ENCODE measurements at regions not wholly inside any gene's neighbourhood (a gene's known extent, or its start where the extent isn't known, plus 50 kb on each side); places are given as distances from the start of the nearest gene placed in this dataset.
A peak's percentile ranks its signal among the peaks of the same experiment; 100 is the strongest.

DNA sequence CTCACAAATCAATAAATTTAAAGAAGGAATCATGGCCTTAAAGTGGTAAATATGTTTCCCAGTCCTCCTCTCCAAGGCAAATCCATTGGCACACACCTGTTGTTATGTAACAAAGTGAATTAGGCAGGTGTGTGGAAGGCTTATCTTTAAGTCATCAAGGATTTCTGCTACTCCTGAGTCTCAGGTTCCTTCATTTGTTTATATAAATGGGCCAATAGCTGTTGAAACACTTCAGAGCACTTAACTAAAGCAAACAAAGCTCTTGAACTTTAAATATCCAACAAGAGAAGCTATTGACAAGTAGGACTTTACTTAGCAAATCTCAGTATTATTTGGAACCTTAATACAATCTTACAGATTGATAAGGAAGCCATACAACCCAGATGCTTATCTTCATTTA lies 99.3 kb upstream of the ESRRG start:
- DNase-seq (ENCODE audit: low read depth in 2 of 2) = no peak

DNA sequence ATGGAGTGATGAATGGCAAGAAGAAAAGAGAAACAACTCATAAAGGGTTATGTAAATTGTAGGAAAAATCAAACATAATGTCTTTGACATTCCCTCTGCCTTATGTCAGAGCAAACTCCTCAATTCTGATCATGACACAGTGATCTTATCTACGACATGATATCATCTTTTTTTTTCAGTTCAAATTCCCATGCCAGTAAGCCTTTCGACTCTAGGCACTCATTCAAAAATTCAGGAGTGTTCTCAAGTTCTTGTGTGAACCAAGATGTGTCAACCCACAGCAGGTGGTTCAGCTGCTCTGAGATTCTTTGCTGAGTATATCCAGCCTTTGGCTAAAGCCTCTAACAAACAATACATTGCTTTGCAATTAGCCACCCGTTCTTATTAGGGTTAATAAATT lies 97.1 kb upstream of the ESRRG start:
- DNase-seq (ENCODE audit: low read depth in 2 of 2) = no peak

DNA sequence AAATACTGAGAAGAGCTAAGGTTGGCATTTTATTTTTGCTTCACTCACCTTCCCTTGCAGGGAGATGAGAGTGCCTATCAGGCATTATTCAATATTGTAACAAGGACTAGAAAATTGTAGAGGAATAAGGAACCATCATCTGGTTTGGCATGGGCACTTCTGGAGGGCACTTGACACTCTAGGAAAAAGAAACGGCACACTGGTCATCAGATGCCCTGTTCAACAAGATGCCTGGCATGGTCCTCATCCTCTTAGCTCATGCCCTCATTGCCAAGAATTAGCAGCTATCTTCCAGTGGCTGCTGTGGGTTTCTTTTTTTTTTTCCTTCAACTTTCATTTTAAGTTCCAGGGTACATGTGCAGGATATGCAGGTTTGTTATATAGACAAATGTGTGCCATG lies 95.1 kb upstream of the ESRRG start:
- no peak for DNase-seq (ENCODE audit: low read depth in 2 of 2)

DNA sequence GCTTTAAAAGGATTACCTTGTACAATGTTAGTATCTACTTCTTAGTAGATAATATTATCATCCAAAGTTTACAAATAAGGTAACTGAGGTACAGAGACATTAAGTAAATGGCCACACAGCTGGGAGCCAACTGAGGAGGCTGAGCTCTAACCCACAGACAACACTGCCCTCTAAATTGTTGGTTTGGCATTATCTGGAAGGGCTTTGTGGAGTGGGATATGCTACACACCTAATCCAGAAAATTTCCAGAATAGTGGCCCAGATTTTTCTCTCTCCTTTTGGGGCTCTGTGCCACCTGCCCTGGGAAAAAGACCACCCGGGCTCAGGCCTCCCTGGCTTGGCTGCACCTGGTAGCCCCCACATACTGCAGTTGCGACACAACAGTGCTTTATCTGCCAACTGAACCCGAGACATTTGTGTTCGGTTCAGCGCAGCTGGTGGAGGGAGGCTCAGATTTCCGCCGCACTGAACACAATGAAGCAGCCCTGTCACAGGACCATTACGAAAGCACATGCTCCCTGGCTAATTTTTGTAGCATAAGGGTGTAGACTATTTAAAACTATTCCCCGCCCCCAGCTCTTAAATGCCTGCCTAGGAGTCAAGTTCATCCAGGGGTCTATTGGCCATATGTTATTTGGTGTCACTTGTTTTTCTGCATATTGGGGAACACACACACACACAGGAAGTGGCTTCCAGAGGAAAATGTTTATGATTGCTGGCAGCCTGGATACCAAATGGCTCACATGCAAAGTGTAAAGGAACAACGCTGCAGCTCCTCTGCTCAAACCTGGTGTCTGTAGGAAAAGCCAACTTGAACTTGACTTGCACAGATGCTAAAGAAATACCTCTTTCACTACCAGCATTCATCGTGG lies 92.3 kb upstream of the ESRRG start:
- peak; percentile 1 to 45 for DNase-seq (ENCODE audit: low read depth in 2 of 2)

DNA sequence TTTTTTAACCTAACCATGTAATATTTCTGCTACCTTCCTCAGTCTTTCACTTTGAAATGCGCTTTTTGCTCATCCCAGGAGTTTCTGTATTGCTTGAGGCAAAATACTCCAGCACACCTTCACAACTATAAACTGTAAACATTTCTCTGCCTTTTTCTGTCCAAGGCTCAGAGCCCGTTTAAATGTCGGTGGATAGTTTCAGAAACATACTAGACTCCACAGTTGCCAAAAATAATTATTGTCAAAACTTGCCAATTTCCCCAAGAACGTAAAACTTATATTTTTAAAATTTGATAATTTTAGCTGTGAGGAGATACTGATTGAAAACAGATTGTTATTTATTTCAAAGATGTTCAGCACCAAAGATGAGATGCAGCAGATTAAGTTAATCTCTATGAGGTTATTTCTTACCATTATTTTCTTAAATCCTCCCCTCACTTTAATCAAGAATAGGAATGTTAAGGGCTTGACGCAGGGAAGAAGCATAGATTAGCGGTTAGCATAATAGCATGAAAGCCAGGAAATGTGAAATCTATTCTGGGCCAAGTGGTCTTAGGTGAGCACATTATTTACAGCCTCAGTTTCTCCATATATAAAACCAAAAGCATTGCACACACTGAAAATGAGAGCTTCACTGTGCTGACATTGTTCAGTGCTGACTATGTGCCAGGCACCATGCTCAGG lies 91.5 kb upstream of the ESRRG start:
- no peak for DNase-seq (ENCODE audit: low read depth in 2 of 2)

DNA sequence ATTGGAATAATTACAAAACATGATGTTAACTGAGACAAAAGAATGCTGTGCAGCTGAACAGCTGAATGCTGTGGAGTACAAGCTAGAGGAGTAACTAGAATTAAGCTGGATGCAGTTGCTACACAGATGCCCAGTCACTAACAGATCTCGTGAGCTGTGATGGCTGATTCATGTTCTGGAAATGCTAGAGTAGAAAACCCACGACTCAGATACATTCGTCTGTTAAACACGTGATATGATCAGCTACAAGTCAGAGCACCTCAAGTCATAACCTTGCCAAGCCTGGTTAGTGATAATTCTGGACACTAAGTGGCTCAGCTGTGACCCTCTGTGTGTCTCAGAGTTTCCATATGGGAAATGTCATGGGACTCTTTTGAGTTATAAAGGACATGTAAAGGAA lies 89.7 kb upstream of the ESRRG start:
- no peak for DNase-seq (ENCODE audit: low read depth in 2 of 2)

DNA sequence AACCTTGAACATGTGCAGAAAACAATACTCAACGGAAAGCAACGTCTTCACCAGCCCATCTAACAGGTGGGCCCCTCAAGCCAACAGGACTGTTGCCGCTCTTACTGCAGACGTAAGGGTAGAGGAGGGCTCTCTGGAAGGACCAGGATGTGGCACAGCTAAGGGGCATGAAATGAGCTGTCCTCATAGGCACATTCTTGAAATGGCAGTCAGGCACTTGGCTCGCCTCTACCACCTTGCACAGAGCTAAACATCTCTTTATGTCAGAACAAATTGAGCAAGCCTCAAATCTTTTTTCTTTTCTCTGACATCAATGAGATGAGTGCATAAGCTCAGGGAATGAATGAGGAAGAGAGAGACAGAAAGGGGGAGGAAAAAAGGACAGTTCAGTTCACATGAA lies 86.4 kb upstream of the ESRRG start:
- DNase-seq (ENCODE audit: low read depth in 2 of 2) = no peak

- no peak for DNase-seq (ENCODE audit: low read depth in 2 of 2)
Observed at GRCh38 chr1:216807696-216808095, 84.5 kb upstream of the ESRRG start.

DNA sequence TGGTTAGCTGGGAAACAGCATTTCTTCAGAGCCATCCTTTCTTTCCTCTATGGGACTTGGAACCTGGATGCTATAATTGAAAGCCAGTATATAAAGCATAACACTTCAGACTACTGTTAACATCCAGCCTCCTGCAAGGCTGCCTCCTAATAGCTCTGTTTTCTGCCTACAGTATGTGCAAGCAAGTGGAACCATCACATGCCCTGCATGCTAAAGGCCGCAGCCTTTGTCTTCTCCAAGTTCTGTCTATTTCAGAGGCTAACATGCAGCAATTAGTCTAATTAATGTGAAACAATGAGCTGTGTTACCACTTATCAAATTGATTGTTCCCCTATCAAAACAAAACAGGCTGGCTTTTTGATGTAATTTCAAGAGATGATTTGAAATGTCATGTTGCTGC lies 82.7 kb upstream of the ESRRG start:
- no peak for DNase-seq (ENCODE audit: low read depth in 2 of 2)

GRCh38 chr1:216805233-216805632 lies 82.0 kb upstream of the ESRRG start:
- no peak for DNase-seq (ENCODE audit: low read depth in 2 of 2)

DNA sequence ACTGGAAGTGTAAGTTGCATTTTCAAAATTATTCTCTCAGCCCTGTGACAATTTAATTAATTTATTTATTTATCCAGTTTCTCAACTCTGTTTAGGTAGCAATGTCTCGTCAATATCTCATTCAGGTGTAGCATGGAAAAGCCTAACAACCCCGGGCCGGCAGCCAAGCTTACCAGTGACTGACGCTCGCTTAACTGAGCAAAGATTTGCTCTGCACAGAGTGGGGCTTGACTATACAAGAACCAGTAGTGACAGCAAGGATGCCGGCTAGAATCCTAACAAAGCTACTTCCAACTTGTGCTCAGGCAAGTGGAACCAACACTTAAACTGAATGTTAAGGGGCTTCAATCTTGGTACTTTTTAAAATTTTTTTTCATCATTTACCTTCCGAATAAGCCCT lies 80.9 kb upstream of the ESRRG start:
- no peak for DNase-seq (ENCODE audit: low read depth in 2 of 2)

DNA sequence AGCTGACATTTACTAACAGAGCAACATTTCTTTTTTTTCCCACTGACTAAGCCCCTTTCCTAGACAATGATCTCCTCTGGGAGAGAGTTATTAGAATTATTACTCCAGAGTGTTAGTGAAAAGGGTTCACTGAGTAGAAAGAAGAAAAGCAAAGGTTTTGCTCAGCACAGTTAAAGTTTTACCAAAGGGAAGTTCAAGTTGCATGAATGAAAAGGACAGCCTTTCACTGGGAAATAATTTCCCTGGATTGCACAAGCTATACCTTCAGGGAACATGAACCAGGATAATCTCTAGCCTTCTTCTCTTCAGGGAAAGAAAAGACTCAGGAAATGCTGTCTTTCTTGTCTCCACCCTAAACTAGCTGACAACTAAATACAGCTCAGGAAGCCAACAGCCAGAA lies 71.4 kb upstream of the ESRRG start:
- DNase-seq (ENCODE audit: low read depth in 2 of 2) = no peak

GRCh38 chr1:216793973-216794372 lies 70.7 kb upstream of the ESRRG start:
- DNase-seq (ENCODE audit: low read depth in 2 of 2) = no peak

DNA sequence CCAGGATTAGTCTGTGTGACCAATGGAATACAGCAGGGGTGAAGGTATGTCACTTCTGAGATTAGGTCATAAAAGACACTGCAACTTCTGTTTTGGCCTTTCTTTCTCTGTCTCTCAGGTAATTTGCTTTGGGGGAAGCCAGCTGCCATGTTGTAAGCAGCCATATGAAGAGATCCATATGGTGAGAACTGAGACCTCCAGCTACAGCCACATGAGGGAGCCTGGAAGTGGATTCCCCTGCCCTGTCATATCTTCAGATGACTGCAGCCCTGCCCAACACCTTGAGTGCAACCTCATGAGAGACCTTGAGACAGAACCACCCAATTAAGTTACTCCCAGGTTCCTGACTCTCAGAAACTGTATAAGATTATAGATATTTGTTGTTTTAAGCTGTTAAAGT lies 70.1 kb upstream of the ESRRG start:
- no peak for DNase-seq (ENCODE audit: low read depth in 2 of 2)

DNA sequence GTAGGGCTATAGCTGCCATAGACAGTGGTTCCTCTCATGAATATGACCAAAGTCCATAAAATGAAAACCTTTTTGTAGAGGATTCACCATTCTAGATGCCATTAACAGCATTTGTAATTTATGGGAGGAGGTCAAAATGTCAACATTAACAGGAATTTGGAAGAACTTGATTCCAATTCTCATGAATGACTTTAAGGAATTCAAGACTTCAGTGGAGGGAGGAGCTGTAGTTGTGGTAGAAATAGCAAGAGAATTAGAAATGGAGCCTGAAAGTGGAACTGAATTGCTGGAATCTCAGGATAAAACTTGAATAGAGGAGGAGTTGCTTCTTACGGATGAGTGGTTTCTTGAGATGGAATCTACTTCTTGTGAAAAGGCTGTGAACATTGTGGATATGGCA lies 65.4 kb upstream of the ESRRG start:
- no peak for DNase-seq (ENCODE audit: low read depth in 2 of 2)

DNA sequence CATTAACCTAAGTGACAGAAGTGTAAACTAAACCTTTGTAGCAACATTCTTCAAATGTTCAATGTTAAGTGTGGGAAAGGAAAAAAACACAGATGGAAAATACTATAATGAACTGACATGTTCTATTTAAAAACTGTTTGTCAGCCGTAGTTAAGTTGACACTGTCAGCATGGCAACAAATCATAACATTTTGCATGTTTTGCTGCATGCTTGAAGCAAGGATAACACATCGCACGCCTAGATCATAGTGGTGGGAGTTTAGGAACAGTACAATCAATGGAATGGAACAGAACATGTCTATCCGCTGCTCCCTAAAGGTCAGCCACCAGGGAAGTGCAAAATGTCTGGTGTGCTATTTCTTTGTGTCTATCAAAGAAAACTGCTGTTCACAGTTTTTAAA lies 62.5 kb upstream of the ESRRG start:
- no peak for DNase-seq (ENCODE audit: low read depth in 2 of 2)

DNA sequence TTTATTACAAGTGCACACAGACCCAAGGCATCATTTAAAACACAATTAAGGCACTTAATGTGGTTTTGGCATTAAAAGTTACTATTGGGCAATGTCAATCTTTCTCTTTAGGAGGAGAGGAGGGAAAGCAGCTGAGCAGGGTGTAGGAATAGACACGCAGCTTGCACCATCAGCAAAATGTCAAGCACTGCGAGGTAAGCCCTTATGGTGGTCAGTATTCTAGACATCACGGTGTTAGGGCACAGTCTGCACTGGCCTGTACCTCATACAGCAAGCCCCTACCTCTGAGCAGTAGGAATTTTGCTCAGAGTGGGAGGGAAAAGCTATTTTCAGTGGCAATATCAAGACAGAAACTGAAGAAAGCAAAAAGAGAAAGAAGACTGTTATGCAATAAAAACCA lies 62.0 kb upstream of the ESRRG start:
- no peak for DNase-seq (ENCODE audit: low read depth in 2 of 2)

DNA sequence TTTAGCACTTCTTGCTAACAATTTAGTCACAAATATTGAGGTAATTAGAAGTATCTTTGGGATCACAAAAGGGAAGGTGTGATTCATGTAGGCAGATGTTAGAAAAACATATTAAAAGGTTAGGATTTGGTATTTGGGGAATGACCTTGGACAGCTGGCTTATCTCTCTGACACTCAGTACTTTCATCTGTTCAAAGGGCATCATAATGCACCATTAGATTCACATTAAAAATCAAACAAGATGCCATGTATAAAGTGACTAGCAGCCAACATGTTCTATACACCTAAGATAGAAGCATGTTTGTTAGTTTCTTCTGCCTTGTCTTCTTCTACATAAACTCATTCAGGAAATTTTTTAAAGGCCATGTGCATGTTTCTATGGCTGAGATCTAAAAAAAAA lies 56.5 kb upstream of the ESRRG start:
- no peak for DNase-seq (ENCODE audit: low read depth in 2 of 2)

- no peak for DNase-seq (ENCODE audit: low read depth in 2 of 2)
Observed at GRCh38 chr1:216778737-216779136, 55.5 kb upstream of the ESRRG start.

DNA sequence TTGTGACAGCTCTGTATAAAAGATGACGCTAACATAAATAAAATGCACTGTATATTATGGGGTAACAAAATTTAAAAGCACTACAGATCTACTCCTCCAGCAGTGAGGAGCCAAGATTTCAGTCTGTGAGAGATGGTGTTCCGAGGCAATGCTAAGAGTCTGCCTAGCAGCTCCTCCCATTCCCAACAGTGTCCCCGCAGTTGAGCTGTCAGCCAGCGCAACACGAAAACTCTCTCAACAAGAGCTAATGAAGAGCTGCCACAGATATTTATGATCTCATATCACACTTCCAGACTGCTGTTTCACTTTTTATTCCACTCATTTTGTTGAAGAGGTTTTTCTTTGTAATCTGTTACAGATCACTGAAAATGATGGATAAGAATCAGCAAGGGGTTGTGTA lies 53.9 kb upstream of the ESRRG start:
- DNase-seq (ENCODE audit: low read depth in 2 of 2) = no peak

All from dermis microvascular lymphatic vessel endothelial cell (primary cell).